ENCODE measurements at regions not wholly inside any gene's neighbourhood (a gene's known extent, or its start where the extent isn't known, plus 50 kb on each side); places are given as distances from the start of the nearest gene placed in this dataset.

- CTCF ChIA-PET = no interaction called here
- POLR2A ChIA-PET = no interaction called here
Measured at GRCh38 chr10:60574388-60574787, 184.7 kb upstream of the ANK3 start.

GRCh38 chr10:60573336-60573735 lies 183.7 kb upstream of the ANK3 start:
- ChIA-PET CTCF (no interaction called here), POLR2A (no interaction called here)

GRCh38 chr10:60572511-60573194 lies 183.0 kb upstream of the ANK3 start:
- CTCF ChIA-PET = no interaction called here
- POLR2A ChIA-PET = no interaction called here

GRCh38 chr10:60570896-60571295 lies 181.2 kb upstream of the ANK3 start:
- ChIA-PET CTCF (no interaction called here), POLR2A (no interaction called here)

GRCh38 chr10:60570272-60570865 lies 180.7 kb upstream of the ANK3 start:
- ChIA-PET CTCF (no interaction called here), POLR2A (no interaction called here)

- CTCF ChIA-PET = no interaction called here
- POLR2A ChIA-PET = no interaction called here
Measured at GRCh38 chr10:60569681-60570080, 180.0 kb upstream of the ANK3 start.

- ChIA-PET POLR2A (no interaction called here), CTCF (no interaction called here)
Measured at GRCh38 chr10:60566096-60566495, 176.4 kb upstream of the ANK3 start.

- POLR2A ChIA-PET = no interaction called here
- CTCF ChIA-PET = no interaction called here
Measured at GRCh38 chr10:60565492-60565891, 175.8 kb upstream of the ANK3 start.

- ChIA-PET POLR2A (no interaction called here), CTCF (no interaction called here)
Measured at GRCh38 chr10:60564475-60564874, 174.8 kb upstream of the ANK3 start.

- ChIA-PET CTCF (no interaction called here), POLR2A (no interaction called here)
Measured at GRCh38 chr10:60560451-60560850, 170.8 kb upstream of the ANK3 start.

GRCh38 chr10:60555700-60556099 lies 166.0 kb upstream of the ANK3 start:
- CTCF ChIA-PET = no interaction called here
- POLR2A ChIA-PET = no interaction called here

- POLR2A ChIA-PET = no interaction called here
- CTCF ChIA-PET = no interaction called here
Measured at GRCh38 chr10:60549686-60550085, 160.0 kb upstream of the ANK3 start.

GRCh38 chr10:60542657-60543056 lies 153.0 kb upstream of the ANK3 start:
- POLR2A ChIA-PET = no interaction called here
- CTCF ChIA-PET = no interaction called here

- CTCF ChIA-PET = no interaction called here
- POLR2A ChIA-PET = no interaction called here
Measured at GRCh38 chr10:60541451-60541850, 151.8 kb upstream of the ANK3 start.

GRCh38 chr10:60537697-60538096 lies 148.0 kb upstream of the ANK3 start:
- POLR2A ChIA-PET = no interaction called here
- CTCF ChIA-PET = interaction anchor here (1.2 kb wide), 1 partner anchor 9 kb away, joined by 3 read pairs; no protein-coding TSS in a partner anchor

- ChIA-PET CTCF (interaction anchor here (1.2 kb wide), 1 partner anchor 10 kb away, joined by 3 read pairs; no protein-coding TSS in a partner anchor), POLR2A (no interaction called here)
Measured at GRCh38 chr10:60536529-60537114, 146.9 kb upstream of the ANK3 start.

- ChIA-PET CTCF (no interaction called here), POLR2A (no interaction called here)
Measured at GRCh38 chr10:60535427-60535826, 145.8 kb upstream of the ANK3 start.

- ChIA-PET POLR2A (no interaction called here), CTCF (no interaction called here)
Measured at GRCh38 chr10:60534761-60535389, 145.2 kb upstream of the ANK3 start.

- CTCF ChIA-PET = no interaction called here
- POLR2A ChIA-PET = no interaction called here
Measured at GRCh38 chr10:60532696-60533468, 143.2 kb upstream of the ANK3 start.

GRCh38 chr10:60531006-60531405 lies 141.3 kb upstream of the ANK3 start:
- POLR2A ChIA-PET = no interaction called here
- CTCF ChIA-PET = no interaction called here

- ChIA-PET CTCF (no interaction called here), POLR2A (no interaction called here)
Measured at GRCh38 chr10:60527676-60528075, 138.0 kb upstream of the ANK3 start.
